ENCODE measurements at regions not wholly inside any gene's neighbourhood (a gene's known extent, or its start where the extent isn't known, plus 50 kb on each side); places are given as distances from the start of the nearest gene placed in this dataset.
"Not testable (repeated sequence)": the region's sequence is repeated elsewhere in the genome, so short reads cannot be mapped to it uniquely, and the experiment has no call there.

DNA sequence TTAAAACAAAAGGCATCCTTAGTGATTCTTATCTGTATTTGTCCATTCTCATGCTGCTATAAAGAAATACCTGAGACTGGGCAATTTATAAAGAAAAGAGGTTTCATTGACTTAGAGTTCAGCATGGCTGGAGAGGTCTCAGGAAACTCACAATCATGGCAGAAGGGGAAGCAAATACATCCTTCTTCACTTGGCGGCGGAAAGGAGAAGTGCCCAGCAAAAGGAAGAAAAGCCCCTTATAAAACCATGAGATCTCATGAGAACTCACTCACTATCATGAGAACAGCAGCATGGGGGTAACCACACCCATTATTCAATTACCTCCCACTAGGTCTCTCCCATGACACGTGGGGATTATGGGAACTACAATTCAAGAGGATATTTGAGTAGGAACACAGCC, 271.1 kb upstream of the PRKD1 start:
- TF ChIP-seq, protein P1, sequence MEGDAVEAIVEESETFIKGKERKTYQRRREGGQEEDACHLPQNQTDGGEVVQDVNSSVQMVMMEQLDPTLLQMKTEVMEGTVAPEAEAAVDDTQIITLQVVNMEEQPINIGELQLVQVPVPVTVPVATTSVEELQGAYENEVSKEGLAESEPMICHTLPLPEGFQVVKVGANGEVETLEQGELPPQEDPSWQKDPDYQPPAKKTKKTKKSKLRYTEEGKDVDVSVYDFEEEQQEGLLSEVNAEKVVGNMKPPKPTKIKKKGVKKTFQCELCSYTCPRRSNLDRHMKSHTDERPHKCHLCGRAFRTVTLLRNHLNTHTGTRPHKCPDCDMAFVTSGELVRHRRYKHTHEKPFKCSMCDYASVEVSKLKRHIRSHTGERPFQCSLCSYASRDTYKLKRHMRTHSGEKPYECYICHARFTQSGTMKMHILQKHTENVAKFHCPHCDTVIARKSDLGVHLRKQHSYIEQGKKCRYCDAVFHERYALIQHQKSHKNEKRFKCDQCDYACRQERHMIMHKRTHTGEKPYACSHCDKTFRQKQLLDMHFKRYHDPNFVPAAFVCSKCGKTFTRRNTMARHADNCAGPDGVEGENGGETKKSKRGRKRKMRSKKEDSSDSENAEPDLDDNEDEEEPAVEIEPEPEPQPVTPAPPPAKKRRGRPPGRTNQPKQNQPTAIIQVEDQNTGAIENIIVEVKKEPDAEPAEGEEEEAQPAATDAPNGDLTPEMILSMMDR (IDR thresholded peaks at IDR 0.05) = not testable (repeated sequence)
- not testable (repeated sequence) for TF ChIP-seq POLR2A (IDR thresholded peaks at IDR 0.05)

Measured in breast epithelium (tissue), 3 donors.